WERI-Rb-1 (cell line): ENCODE measurements at regions not wholly inside any gene's neighbourhood (a gene's known extent, or its start where the extent isn't known, plus 50 kb on each side); places are given as distances from the start of the nearest gene placed in this dataset.

Experiments
- DNase-seq: peaks from one replicate; pipeline ENCODE4 v3.0.0-alpha.2; 2020
- H3K27ac ChIP-seq: fragments of 250-450 bp; sonication (Bioruptor Pico); 2 replicates; pipeline ENCODE4 v1.5.1; 2020; ENCODE audit warnings: mild to moderate bottlenecking, moderate library complexity
- H3K27me3 ChIP-seq: fragments of 250-450 bp; sonication (Bioruptor Pico); 2 replicates; pipeline ENCODE4 v1.5.1; 2021; ENCODE audit warnings: mild to moderate bottlenecking, low read depth, moderate library complexity; ENCODE audit not compliant: insufficient read depth, severe bottlenecking
- H3K36me3 ChIP-seq: fragments of 250-450 bp; sonication (Bioruptor Pico); 2 replicates; pipeline ENCODE4 v1.5.1; 2020; ENCODE audit warnings: mild to moderate bottlenecking, moderate library complexity
- H3K4me3 ChIP-seq: 2 replicates; pipeline ENCODE4 v1.5.1; 2011; ENCODE audit warnings: low read depth, mild to moderate bottlenecking, control low read depth, low read length
- H3K9me3 ChIP-seq: fragments of 250-450 bp; sonication (Bioruptor Pico); 2 replicates; pipeline ENCODE4 v1.5.1; 2021; ENCODE audit warnings: mild to moderate bottlenecking, moderate library complexity; ENCODE audit not compliant: severe bottlenecking
- TF ChIP-seq, protein P1 (sequence below): IDR thresholded peaks from 2 replicates; pipeline ENCODE4 v1.5.1; 2011; ENCODE audit warnings: low read depth, mild to moderate bottlenecking, control low read depth, inconsistent platforms, low read length

DNA sequence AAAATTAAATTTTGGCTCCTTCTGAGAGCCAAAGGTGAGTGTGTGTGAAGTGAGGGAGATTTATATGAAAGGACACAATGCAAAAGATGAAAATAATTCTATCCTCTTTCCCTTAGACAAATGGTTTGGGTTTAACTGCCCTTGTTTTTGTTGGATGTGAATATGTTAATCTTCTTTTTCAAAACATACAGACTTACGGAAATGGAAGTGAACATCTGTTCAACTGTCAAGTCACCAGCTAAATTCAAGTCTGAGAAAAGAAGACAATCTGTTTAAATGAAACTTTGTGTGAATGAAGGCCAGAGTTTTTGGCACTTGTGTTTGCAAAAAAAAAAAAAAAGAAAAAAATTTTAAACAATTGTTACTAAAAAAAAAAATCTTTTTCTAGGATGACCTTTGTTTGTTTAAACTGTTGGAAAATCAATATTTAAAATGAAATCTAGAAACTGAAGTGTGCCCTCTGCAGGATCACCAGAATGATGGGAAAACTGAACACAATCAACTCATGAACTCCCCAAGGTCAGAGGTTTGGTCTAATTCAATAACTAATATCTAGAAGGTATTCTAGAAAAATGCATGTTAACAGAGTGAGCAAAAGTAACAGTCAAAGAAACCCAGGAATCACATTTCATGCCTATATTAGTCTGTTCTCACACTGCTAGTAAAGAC is 448.8 kb downstream of the FLRT2 start:
- no peak for DNase-seq
- H3K27me3 ChIP-seq = no peaks in the 10 kb centered on the region
- no peak overlapping the region for H3K4me3 ChIP-seq
- no peaks in the 10 kb centered on the region for H3K36me3 ChIP-seq
- no peak overlapping the region for H3K27ac ChIP-seq
- peaks cover 3% of the 10 kb centered on the region for H3K9me3 ChIP-seq
- TF ChIP-seq, protein P1, sequence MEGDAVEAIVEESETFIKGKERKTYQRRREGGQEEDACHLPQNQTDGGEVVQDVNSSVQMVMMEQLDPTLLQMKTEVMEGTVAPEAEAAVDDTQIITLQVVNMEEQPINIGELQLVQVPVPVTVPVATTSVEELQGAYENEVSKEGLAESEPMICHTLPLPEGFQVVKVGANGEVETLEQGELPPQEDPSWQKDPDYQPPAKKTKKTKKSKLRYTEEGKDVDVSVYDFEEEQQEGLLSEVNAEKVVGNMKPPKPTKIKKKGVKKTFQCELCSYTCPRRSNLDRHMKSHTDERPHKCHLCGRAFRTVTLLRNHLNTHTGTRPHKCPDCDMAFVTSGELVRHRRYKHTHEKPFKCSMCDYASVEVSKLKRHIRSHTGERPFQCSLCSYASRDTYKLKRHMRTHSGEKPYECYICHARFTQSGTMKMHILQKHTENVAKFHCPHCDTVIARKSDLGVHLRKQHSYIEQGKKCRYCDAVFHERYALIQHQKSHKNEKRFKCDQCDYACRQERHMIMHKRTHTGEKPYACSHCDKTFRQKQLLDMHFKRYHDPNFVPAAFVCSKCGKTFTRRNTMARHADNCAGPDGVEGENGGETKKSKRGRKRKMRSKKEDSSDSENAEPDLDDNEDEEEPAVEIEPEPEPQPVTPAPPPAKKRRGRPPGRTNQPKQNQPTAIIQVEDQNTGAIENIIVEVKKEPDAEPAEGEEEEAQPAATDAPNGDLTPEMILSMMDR = no peak

GRCh38 chr14:85974602-85975001 is 444.7 kb downstream of the FLRT2 start:
- Histone ChIP-seq H3K27ac (no peak overlapping the region), H3K36me3 (no peaks in the 10 kb centered on the region), H3K9me3 (peaks cover 3% of the 10 kb centered on the region), H3K27me3 (no peaks in the 10 kb centered on the region), H3K4me3 (no peak overlapping the region)
- no peak for DNase-seq
- TF ChIP-seq, protein P1 = no peak

DNA sequence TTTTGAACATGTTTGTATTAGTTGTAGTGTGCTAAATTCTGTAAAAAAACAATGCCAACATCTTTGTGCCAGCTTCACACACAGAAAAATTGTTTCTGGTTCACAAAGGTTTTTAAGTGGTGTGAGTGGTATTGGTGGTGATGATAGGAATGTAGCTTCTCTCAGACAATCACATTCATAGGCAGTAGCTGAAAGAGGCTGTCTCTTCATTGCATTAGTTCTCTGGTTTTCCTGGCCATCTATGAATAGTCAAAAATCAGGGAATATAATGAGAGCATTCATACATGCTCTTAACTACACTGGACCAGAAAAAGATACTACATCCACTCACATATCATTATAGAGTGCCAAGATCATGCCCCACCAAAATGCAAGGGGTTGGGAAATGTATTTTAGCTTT is 433.5 kb downstream of the FLRT2 start:
- no peaks in the 10 kb centered on the region for H3K27me3 ChIP-seq

DNA sequence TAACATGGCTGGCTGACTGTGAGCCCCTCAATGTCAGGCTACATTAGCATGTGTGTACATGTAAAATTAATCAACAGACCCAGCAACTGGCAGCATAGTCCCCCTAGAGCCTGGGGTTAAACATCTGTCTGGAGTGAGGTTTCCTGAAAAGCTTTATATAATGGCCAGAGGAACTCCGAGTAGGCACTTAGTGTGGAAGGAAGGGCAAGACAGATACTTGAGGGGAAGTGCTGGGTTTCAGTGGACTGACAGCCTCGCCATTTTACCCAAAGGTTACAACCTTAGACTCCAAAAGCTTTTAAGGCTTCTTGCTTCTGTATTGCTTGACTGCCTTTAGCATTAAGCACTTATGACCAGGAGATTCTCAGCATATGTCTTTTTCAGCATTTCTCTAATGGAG is 430.8 kb downstream of the FLRT2 start:
- DNase-seq = no peak
- no peaks in the 10 kb centered on the region for H3K36me3 ChIP-seq
- no peak overlapping the region for H3K4me3 ChIP-seq
- no peaks in the 10 kb centered on the region for H3K9me3 ChIP-seq
- no peak overlapping the region for H3K27ac ChIP-seq
- H3K27me3 ChIP-seq = no peaks in the 10 kb centered on the region
- TF ChIP-seq, protein P1 = no peak

More for the DNA sequence above, 433.5 kb downstream of the FLRT2 start:
- H3K36me3 ChIP-seq = no peaks in the 10 kb centered on the region
- no peaks in the 10 kb centered on the region for H3K9me3 ChIP-seq
- DNase-seq = no peak
- no peak overlapping the region for H3K27ac ChIP-seq
- TF ChIP-seq, protein P1 = no peak
- no peak overlapping the region for H3K4me3 ChIP-seq

- DNase-seq = no peak
- H3K9me3 ChIP-seq = no peaks in the 10 kb centered on the region
- no peak overlapping the region for H3K27ac ChIP-seq
- no peaks in the 10 kb centered on the region for H3K27me3 ChIP-seq
- H3K4me3 ChIP-seq = no peak overlapping the region
- H3K36me3 ChIP-seq = no peaks in the 10 kb centered on the region
- TF ChIP-seq, protein P1 = no peak
Observed at GRCh38 chr14:85959063-85959462, 429.1 kb downstream of the FLRT2 start.

DNA sequence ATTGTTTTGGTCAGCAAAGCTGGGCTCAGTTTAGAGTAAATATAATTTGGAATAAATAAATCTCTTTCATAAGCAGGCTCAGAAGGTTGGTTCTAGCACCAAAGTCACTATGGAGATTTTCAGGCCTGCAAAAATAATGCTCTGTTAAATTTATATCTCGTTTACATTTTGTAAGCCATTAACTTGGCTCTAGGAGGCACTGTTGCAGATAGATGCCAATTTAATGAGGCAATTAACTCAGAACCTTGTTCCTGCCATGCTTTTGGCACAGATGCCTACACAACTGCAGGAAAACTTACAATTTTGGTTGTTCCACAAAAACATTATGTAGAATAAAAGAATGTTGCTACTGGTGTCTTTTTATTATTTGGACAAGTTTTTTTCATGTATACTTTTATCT is 428.1 kb downstream of the FLRT2 start:
- no peaks in the 10 kb centered on the region for H3K27me3 ChIP-seq
- no peak overlapping the region for H3K27ac ChIP-seq
- no peaks in the 10 kb centered on the region for H3K36me3 ChIP-seq
- DNase-seq = no peak
- no peaks in the 10 kb centered on the region for H3K9me3 ChIP-seq
- no peak overlapping the region for H3K4me3 ChIP-seq
- TF ChIP-seq, protein P1 = no peak
